Peyer's patch (tissue), 4 donors: ENCODE measurements at regions not wholly inside any gene's neighbourhood (a gene's known extent, or its start where the extent isn't known, plus 50 kb on each side); places are given as distances from the start of the nearest gene placed in this dataset.

Experiments used
- CTCF ChIP-seq, 6 experiments: fragments of 450-650 bp in 4 of 6; fragments of 200-600 bp in 2 of 6; sonication (generic) in 1 of 6; IDR thresholded peaks; one replicate each; pipeline ENCODE4 v1.5.1; 2017 to 2019; ENCODE audit warnings: antibody characterized with exemption in 6 of 6, mild to moderate bottlenecking in 3 of 6, moderate library complexity in 1 of 6
- POLR2A ChIP-seq, 2 donors: fragments of 450-650 bp; IDR thresholded peaks; one replicate each; pipeline ENCODE4 v1.5.1; 2017; ENCODE audit warnings: antibody characterized with exemption in 2 of 2, mild to moderate bottlenecking in 2 of 2, moderate library complexity in 2 of 2

GRCh38 chr22:49093192-49093880, 734.3 kb downstream of the BRD1 start:
- no peak for TF ChIP-seq CTCF (IDR thresholded peaks at IDR 0.05)
- no peak for TF ChIP-seq POLR2A (IDR thresholded peaks at IDR 0.05)
